Fibroblast of skin of left quadriceps (primary cell): ENCODE measurements at regions not wholly inside any gene's neighbourhood (a gene's known extent, or its start where the extent isn't known, plus 50 kb on each side); places are given as distances from the start of the nearest gene placed in this dataset.

Experiments
- DNase-seq, 2 experiments: peaks; one replicate each; pipeline ENCODE4 v3.0.0-alpha.2; 2013; ENCODE audit warnings: low read depth in 2 of 2

GRCh38 chr15:67892559-67893377 is 52.9 kb upstream of the RNU6-1 start:
- no peak for DNase-seq

GRCh38 chr15:67895237-67895636 is 55.4 kb upstream of the RNU6-1 start:
- no peak for DNase-seq

GRCh38 chr15:67897646-67898339 is 57.9 kb upstream of the RNU6-1 start:
- no peak for DNase-seq

GRCh38 chr15:67899596-67900283 is 59.9 kb upstream of the RNU6-1 start:
- DNase-seq = no peak

- DNase-seq = no peak
Measured at GRCh38 chr15:67900621-67901147, 60.8 kb upstream of the RNU6-1 start.

GRCh38 chr15:67901922-67902321 is 62.1 kb upstream of the RNU6-1 start:
- DNase-seq = no peak

GRCh38 chr15:67902579-67903009 is 62.7 kb upstream of the RNU6-1 start:
- DNase-seq = no peak

- DNase-seq = no peak
Measured at GRCh38 chr15:67903708-67904107, 63.9 kb upstream of the RNU6-1 start.

- no peak for DNase-seq
Measured at GRCh38 chr15:67905628-67906027, 65.8 kb upstream of the RNU6-1 start.

- DNase-seq = no peak
Measured at GRCh38 chr15:67906382-67906781, 66.5 kb upstream of the RNU6-1 start.

GRCh38 chr15:67907184-67907723 is 67.4 kb upstream of the RNU6-1 start:
- no peak for DNase-seq

GRCh38 chr15:67908756-67909155 is 68.9 kb upstream of the RNU6-1 start:
- DNase-seq = no peak

GRCh38 chr15:67911727-67912126 is 71.9 kb upstream of the RNU6-1 start:
- no peak for DNase-seq

GRCh38 chr15:67914028-67914427 is 74.2 kb upstream of the RNU6-1 start:
- no peak for DNase-seq

- peak; percentile 26 to 40 for DNase-seq
Measured at GRCh38 chr15:67914537-67915460, 75.0 kb upstream of the RNU6-1 start.

- DNase-seq = no peak
Measured at GRCh38 chr15:67915461-67916374, 75.9 kb upstream of the RNU6-1 start.

GRCh38 chr15:67916565-67916964 is 76.7 kb upstream of the RNU6-1 start:
- no peak for DNase-seq

- no peak for DNase-seq
Measured at GRCh38 chr15:67917037-67917436, 77.2 kb upstream of the RNU6-1 start.

- no peak for DNase-seq
Measured at GRCh38 chr15:67917636-67918035, 77.8 kb upstream of the RNU6-1 start.
